Fibroblast of lung (primary cell): ENCODE measurements at regions not wholly inside any gene's neighbourhood (a gene's known extent, or its start where the extent isn't known, plus 50 kb on each side); places are given as distances from the start of the nearest gene placed in this dataset.

Experiments used
- DNase-seq, 2 donors: peaks; one replicate each; pipeline versions ENCODE4 v3.0.0 to v3.0.0-alpha.2; 2010; ENCODE audit warnings: low read depth in 2 of 2
- H2AFZ ChIP-seq: 2 replicates; pipeline ENCODE4 v1.5.1; 2012; ENCODE audit warnings: low read length, control low read depth, inconsistent platforms
- H3K27ac ChIP-seq: 2 replicates; pipeline ENCODE4 v1.5.1; 2011; ENCODE audit warnings: low read length, control low read depth; ENCODE audit not compliant: insufficient read depth
- H3K27me3 ChIP-seq: 2 replicates; pipeline ENCODE4 v1.5.1; 2011; ENCODE audit warnings: mild to moderate bottlenecking, low read length; ENCODE audit not compliant: control insufficient read depth, insufficient read depth
- H3K36me3 ChIP-seq: 2 replicates; pipeline ENCODE4 v1.5.1; 2011; ENCODE audit warnings: low read length; ENCODE audit not compliant: control insufficient read depth, insufficient read depth
- H3K4me1 ChIP-seq: 2 replicates; pipeline ENCODE4 v1.5.1; 2011; ENCODE audit warnings: low read length; ENCODE audit not compliant: control insufficient read depth, insufficient read depth; ENCODE audit errors: extremely low read depth
- H3K4me2 ChIP-seq: 2 replicates; pipeline ENCODE4 v1.5.1; 2011; ENCODE audit warnings: low read length, control low read depth; ENCODE audit not compliant: insufficient read depth; ENCODE audit errors: extremely low read depth
- H3K4me3 ChIP-seq, 4 experiments: fragments of 200-600 bp in 1 of 4; sonication (generic) in 1 of 4; replicated peaks in 1 of 4; 2 replicates each; pipeline ENCODE4 v1.5.1; 2011 to 2016; ENCODE audit warnings: low read length in 4 of 4, low read depth in 3 of 4, mild to moderate bottlenecking in 3 of 4, control low read depth in 2 of 4, inconsistent platforms in 1 of 4, mixed read lengths in 1 of 4; ENCODE audit not compliant: insufficient read depth in 1 of 4; ENCODE audit errors: control extremely low read depth in 1 of 4
- H3K79me2 ChIP-seq: 2 replicates; pipeline ENCODE4 v1.5.1; 2012; ENCODE audit warnings: mild to moderate bottlenecking, low read length, inconsistent platforms; ENCODE audit not compliant: control insufficient read depth, insufficient read depth
- H3K9ac ChIP-seq: 2 replicates; pipeline ENCODE4 v1.5.1; 2011; ENCODE audit warnings: mild to moderate bottlenecking, low read length, control low read depth; ENCODE audit not compliant: insufficient read depth
- H3K9me3 ChIP-seq: 2 replicates; pipeline ENCODE4 v1.5.1; 2012; ENCODE audit warnings: low read depth, low read length; ENCODE audit not compliant: control insufficient read depth, insufficient read depth
- H4K20me1 ChIP-seq: 2 replicates; pipeline ENCODE4 v1.5.1; 2011; ENCODE audit warnings: low read length; ENCODE audit not compliant: control insufficient read depth, insufficient read depth; ENCODE audit errors: extremely low read depth
- EZH2 ChIP-seq: IDR thresholded peaks from 2 replicates; pipeline ENCODE4 v1.5.1; 2012; ENCODE audit warnings: low read length, control low read depth, mild to moderate bottlenecking; ENCODE audit errors: missing control alignments
- TF ChIP-seq, protein P1 (sequence below), 2 donors: IDR thresholded peaks in 1 of 2; conservative IDR thresholded peaks in 1 of 2; 1 replicate in 1 of 2; 2 replicates in 1 of 2; pipeline ENCODE4 v1.5.1; 2011 to 2012; ENCODE audit warnings: low read length in 2 of 2, control low read depth in 1 of 2, inconsistent platforms in 1 of 2, low read depth in 1 of 2, mild to moderate bottlenecking in 1 of 2

DNA sequence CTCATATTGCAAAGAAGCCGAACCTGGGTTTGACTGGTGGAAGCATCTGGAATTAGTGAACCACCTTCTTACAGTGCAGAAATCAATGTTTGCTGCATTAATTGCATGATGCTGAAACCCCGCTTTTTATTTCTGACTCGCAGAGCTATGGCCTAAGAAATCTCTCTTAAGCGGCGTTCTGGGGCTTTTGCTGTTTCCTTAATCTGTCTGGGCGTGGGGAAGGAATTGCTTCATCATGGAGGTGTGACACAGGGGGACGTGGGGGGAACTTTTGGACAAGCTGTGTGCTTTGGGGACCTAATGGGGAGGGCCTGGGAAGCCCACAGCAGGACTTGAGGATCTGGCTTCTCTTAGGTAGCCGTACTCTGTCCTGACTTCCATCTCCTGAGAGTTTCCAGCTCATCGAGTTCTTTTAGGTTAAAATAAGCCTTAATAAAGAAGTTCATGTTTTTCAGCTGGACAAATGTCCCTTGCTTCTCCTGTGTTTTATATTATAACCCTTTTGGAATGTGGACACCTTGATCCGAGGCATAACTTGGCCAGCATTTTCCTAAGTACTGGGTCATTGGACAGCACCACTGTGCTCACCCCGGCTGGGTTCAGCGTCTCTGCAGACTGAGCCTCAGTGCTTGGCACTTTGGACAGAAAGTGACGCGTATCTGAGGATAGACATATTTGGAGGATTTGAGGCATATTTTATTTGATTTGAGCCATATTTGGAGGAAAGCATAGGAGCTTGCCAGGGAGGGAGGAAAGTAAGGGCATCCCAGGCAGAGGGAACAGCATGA lies 192.1 kb upstream of the MYL2 start:
- Histone ChIP-seq H3K79me2 (no peaks in the 10 kb centered on the region), H3K9ac (no peak overlapping the region), H3K27ac (no peak overlapping the region), H3K4me1 (no peaks in the 10 kb centered on the region), H3K4me3 (no peak overlapping the region), H3K9me3 (no peaks in the 10 kb centered on the region), H3K4me2 (no peak overlapping the region), H3K36me3 (no peaks in the 10 kb centered on the region), H2AFZ (no peak overlapping the region), H3K27me3 (no peaks in the 10 kb centered on the region), H4K20me1 (no peaks in the 10 kb centered on the region)
- TF ChIP-seq, protein P1, sequence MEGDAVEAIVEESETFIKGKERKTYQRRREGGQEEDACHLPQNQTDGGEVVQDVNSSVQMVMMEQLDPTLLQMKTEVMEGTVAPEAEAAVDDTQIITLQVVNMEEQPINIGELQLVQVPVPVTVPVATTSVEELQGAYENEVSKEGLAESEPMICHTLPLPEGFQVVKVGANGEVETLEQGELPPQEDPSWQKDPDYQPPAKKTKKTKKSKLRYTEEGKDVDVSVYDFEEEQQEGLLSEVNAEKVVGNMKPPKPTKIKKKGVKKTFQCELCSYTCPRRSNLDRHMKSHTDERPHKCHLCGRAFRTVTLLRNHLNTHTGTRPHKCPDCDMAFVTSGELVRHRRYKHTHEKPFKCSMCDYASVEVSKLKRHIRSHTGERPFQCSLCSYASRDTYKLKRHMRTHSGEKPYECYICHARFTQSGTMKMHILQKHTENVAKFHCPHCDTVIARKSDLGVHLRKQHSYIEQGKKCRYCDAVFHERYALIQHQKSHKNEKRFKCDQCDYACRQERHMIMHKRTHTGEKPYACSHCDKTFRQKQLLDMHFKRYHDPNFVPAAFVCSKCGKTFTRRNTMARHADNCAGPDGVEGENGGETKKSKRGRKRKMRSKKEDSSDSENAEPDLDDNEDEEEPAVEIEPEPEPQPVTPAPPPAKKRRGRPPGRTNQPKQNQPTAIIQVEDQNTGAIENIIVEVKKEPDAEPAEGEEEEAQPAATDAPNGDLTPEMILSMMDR (conservative IDR thresholded peaks at IDR 0.05 in 1 of 2, IDR thresholded peaks at IDR 0.05 in 1 of 2; ENCODE audit: low read depth in 1 of 2, low read length in 2 of 2), result no peak
- no peak for TF ChIP-seq EZH2
- no peak for DNase-seq

DNA sequence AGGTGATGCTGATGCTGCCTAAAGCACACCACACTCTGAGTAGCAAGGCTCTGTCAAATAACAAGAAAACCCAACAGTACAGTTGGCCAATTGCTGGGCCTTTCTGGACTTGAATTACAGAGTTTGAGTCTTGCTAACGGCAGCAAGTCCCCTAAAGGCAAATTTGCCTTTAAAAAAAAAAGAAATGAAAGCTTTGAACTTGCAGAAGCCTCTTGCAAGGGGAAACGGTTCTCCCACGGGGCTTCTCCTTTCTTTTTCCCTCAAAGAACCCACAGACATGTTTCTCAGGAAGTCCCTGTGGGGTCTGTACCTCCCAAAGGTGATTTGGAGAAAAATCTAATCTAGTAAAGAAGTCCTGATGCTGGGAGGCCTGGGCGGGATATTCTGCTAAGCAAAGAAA lies 191.3 kb upstream of the MYL2 start:
- H3K4me3 ChIP-seq, result no peak overlapping the region
- DNase-seq, result no peak
- no peaks in the 10 kb centered on the region for H3K27me3 ChIP-seq
- H3K27ac ChIP-seq, result no peak overlapping the region
- no peaks in the 10 kb centered on the region for H3K36me3 ChIP-seq
- no peaks in the 10 kb centered on the region for H4K20me1 ChIP-seq
- TF ChIP-seq, protein P1 (conservative IDR thresholded peaks at IDR 0.05 in 1 of 2, IDR thresholded peaks at IDR 0.05 in 1 of 2; ENCODE audit: low read depth in 1 of 2, low read length in 2 of 2), result no peak
- no peak for TF ChIP-seq EZH2
- H3K4me1 ChIP-seq, result no peaks in the 10 kb centered on the region
- no peak overlapping the region for H2AFZ ChIP-seq
- H3K9me3 ChIP-seq, result no peaks in the 10 kb centered on the region
- no peak overlapping the region for H3K9ac ChIP-seq
- no peaks in the 10 kb centered on the region for H3K79me2 ChIP-seq
- no peak overlapping the region for H3K4me2 ChIP-seq

DNA sequence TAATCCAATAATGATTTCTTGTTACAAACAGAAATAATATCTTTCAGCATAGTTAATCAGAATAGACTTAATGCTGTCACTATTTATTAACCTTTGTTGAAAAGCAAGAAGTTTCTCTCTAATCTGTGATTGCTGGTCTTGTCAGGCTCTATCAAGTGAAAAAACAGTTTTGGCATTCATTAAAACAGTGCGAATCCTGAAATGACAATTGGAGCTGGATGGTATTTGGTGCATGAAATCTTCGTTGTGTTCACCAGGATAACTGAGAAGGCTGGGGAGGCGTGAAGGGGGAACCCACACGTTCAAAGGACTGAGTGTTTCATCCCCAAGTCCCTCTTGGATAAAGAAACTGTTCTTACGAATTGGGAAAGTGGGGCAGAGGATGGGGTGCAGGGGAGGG lies 190.2 kb upstream of the MYL2 start:
- Histone ChIP-seq H3K9ac (no peak overlapping the region), H3K27ac (no peak overlapping the region), H4K20me1 (no peaks in the 10 kb centered on the region), H3K4me3 (no peak overlapping the region), H3K27me3 (no peaks in the 10 kb centered on the region), H3K9me3 (no peaks in the 10 kb centered on the region), H3K4me1 (no peaks in the 10 kb centered on the region), H3K79me2 (no peaks in the 10 kb centered on the region), H3K4me2 (no peak overlapping the region), H3K36me3 (no peaks in the 10 kb centered on the region), H2AFZ (no peak overlapping the region)
- TF ChIP-seq, protein P1 (conservative IDR thresholded peaks at IDR 0.05 in 1 of 2, IDR thresholded peaks at IDR 0.05 in 1 of 2; ENCODE audit: low read depth in 1 of 2, low read length in 2 of 2), result no peak
- TF ChIP-seq EZH2, result no peak
- no peak for DNase-seq
